Rectal smooth muscle tissue (tissue), 1 donor: ENCODE measurements at regions not wholly inside any gene's neighbourhood (a gene's known extent, or its start where the extent isn't known, plus 50 kb on each side); places are given as distances from the start of the nearest gene placed in this dataset.

ENCODE experiments used
- H3K27ac ChIP-seq: one replicate; pipeline ENCODE4 v1.7.0; 2013; ENCODE audit warnings: low read depth, low read length, inconsistent platforms
- H3K27me3 ChIP-seq: one replicate; pipeline ENCODE4 v1.7.0; 2013; ENCODE audit warnings: low read length; ENCODE audit not compliant: control insufficient read depth, insufficient read depth
- H3K36me3 ChIP-seq: one replicate; pipeline ENCODE4 v1.7.0; 2013; ENCODE audit warnings: low read length; ENCODE audit not compliant: control insufficient read depth, insufficient read depth
- H3K4me1 ChIP-seq: one replicate; pipeline ENCODE4 v1.7.0; 2013; ENCODE audit warnings: low read length; ENCODE audit not compliant: control insufficient read depth, insufficient read depth
- H3K4me3 ChIP-seq: one replicate; pipeline ENCODE4 v1.7.0; 2013; ENCODE audit warnings: low read length
- H3K9ac ChIP-seq: one replicate; pipeline ENCODE4 v1.7.0; 2013; ENCODE audit warnings: low read length

- H3K27ac ChIP-seq = no peak overlapping the region
- H3K4me3 ChIP-seq = no peak overlapping the region
- no peaks in the 10 kb centered on the region for H3K27me3 ChIP-seq
- no peaks in the 10 kb centered on the region for H3K36me3 ChIP-seq
- H3K4me1 ChIP-seq = no peaks in the 10 kb centered on the region
- H3K9ac ChIP-seq = no peak overlapping the region
Measured at GRCh38 chr13:106403280-106403679, 132.2 kb downstream of the EFNB2 start.

- Histone ChIP-seq H3K36me3 (no peaks in the 10 kb centered on the region), H3K27ac (no peak overlapping the region), H3K9ac (no peak overlapping the region), H3K27me3 (no peaks in the 10 kb centered on the region), H3K4me1 (no peaks in the 10 kb centered on the region), H3K4me3 (no peak overlapping the region)
Measured at GRCh38 chr13:106402866-106403265, 132.6 kb downstream of the EFNB2 start.

GRCh38 chr13:106401081-106401480, 134.4 kb downstream of the EFNB2 start:
- H3K9ac ChIP-seq = no peak overlapping the region
- H3K27me3 ChIP-seq = no peaks in the 10 kb centered on the region
- no peaks in the 10 kb centered on the region for H3K4me1 ChIP-seq
- H3K27ac ChIP-seq = no peak overlapping the region
- H3K36me3 ChIP-seq = no peaks in the 10 kb centered on the region
- no peak overlapping the region for H3K4me3 ChIP-seq

GRCh38 chr13:106400289-106400688, 135.2 kb downstream of the EFNB2 start:
- H3K27ac ChIP-seq = no peak overlapping the region
- no peak overlapping the region for H3K4me3 ChIP-seq
- no peak overlapping the region for H3K9ac ChIP-seq
- H3K27me3 ChIP-seq = no peaks in the 10 kb centered on the region
- no peaks in the 10 kb centered on the region for H3K36me3 ChIP-seq
- no peaks in the 10 kb centered on the region for H3K4me1 ChIP-seq

- Histone ChIP-seq H3K36me3 (no peaks in the 10 kb centered on the region), H3K9ac (no peak overlapping the region), H3K4me1 (no peaks in the 10 kb centered on the region), H3K27ac (no peak overlapping the region), H3K4me3 (no peak overlapping the region), H3K27me3 (no peaks in the 10 kb centered on the region)
Measured at GRCh38 chr13:106398289-106398688, 137.2 kb downstream of the EFNB2 start.

GRCh38 chr13:106393776-106394175, 141.7 kb downstream of the EFNB2 start:
- H3K36me3 ChIP-seq = no peaks in the 10 kb centered on the region
- H3K4me1 ChIP-seq = no peaks in the 10 kb centered on the region
- no peak overlapping the region for H3K9ac ChIP-seq
- no peak overlapping the region for H3K4me3 ChIP-seq
- H3K27me3 ChIP-seq = no peaks in the 10 kb centered on the region
- no peak overlapping the region for H3K27ac ChIP-seq

GRCh38 chr13:106391681-106392080, 143.8 kb downstream of the EFNB2 start:
- H3K4me1 ChIP-seq = no peaks in the 10 kb centered on the region
- H3K9ac ChIP-seq = no peak overlapping the region
- H3K4me3 ChIP-seq = no peak overlapping the region
- no peaks in the 10 kb centered on the region for H3K36me3 ChIP-seq
- no peak overlapping the region for H3K27ac ChIP-seq
- no peaks in the 10 kb centered on the region for H3K27me3 ChIP-seq

GRCh38 chr13:106391271-106391670, 144.2 kb downstream of the EFNB2 start:
- H3K27ac ChIP-seq = no peak overlapping the region
- no peak overlapping the region for H3K9ac ChIP-seq
- no peak overlapping the region for H3K4me3 ChIP-seq
- no peaks in the 10 kb centered on the region for H3K4me1 ChIP-seq
- H3K27me3 ChIP-seq = no peaks in the 10 kb centered on the region
- H3K36me3 ChIP-seq = no peaks in the 10 kb centered on the region

DNA sequence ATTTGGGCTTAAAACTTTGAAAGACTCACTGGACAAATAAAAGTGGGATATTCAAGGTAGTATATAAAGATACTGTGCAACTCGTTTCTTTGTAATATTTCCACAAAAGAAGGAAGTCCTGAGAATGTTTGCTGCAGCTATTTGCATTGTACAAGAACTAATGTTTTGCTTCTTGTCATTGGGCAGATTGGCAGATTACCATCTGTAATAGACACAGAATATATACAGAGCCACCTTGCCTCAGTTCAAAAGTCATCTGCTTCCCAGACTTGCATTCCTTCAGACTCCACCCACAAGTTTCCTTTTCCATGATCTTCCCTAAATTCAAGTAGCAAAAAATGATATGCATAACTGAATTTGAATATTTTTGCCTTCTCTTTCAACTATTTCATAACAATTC, 145.1 kb downstream of the EFNB2 start:
- Histone ChIP-seq H3K9ac (no peak overlapping the region), H3K27me3 (no peaks in the 10 kb centered on the region), H3K36me3 (no peaks in the 10 kb centered on the region), H3K4me3 (no peak overlapping the region), H3K4me1 (no peaks in the 10 kb centered on the region), H3K27ac (no peak overlapping the region)

GRCh38 chr13:106385654-106386053, 149.8 kb downstream of the EFNB2 start:
- no peak overlapping the region for H3K9ac ChIP-seq
- no peaks in the 10 kb centered on the region for H3K27me3 ChIP-seq
- H3K36me3 ChIP-seq = no peaks in the 10 kb centered on the region
- no peaks in the 10 kb centered on the region for H3K4me1 ChIP-seq
- H3K4me3 ChIP-seq = no peak overlapping the region
- no peak overlapping the region for H3K27ac ChIP-seq

- H3K27me3 ChIP-seq = no peaks in the 10 kb centered on the region
- H3K4me3 ChIP-seq = no peak overlapping the region
- no peak overlapping the region for H3K27ac ChIP-seq
- no peaks in the 10 kb centered on the region for H3K4me1 ChIP-seq
- no peak overlapping the region for H3K9ac ChIP-seq
- no peaks in the 10 kb centered on the region for H3K36me3 ChIP-seq
Measured at GRCh38 chr13:106384516-106384915, 150.9 kb downstream of the EFNB2 start.

DNA sequence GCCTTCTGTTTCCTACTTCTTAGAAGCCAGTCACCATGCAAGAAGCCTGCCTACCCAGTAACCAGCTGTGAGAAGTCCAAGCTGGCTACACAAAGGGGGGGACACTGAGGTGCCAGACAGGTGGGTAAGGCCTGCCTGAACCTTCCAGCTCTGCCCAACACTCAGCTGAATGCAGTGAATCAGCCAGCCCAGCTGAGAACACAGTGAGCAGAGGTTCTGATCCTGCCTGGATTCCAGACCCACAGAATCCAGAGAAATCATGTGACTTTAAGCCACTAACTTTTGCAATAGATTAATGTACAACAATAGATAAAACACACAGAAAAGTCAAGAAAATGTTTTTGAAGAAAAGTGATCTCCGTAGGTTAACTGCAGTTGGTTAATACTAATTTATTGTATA, 151.7 kb downstream of the EFNB2 start:
- H3K27ac ChIP-seq = no peak overlapping the region
- no peaks in the 10 kb centered on the region for H3K4me1 ChIP-seq
- no peaks in the 10 kb centered on the region for H3K36me3 ChIP-seq
- H3K9ac ChIP-seq = no peak overlapping the region
- H3K4me3 ChIP-seq = no peak overlapping the region
- H3K27me3 ChIP-seq = no peaks in the 10 kb centered on the region

DNA sequence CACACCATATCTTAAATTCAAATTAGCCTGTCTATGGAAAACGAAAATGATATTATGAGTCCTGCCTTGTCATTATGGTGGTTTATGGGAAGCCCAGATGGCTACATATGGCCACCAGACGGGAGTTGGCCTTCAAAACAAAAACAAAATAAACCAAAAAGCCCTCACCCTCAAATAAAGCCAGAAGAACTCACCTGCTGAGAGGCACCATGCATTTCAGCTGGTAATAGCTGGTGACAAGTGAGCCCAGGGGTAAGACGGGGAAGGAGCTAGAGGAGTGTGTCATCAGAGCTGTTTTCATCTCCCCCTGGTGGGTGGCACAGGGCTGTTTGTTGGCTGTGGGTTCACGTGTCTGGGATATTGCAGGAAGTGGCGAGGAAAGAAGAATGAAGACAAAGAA, 152.9 kb downstream of the EFNB2 start:
- Histone ChIP-seq H3K36me3 (no peaks in the 10 kb centered on the region), H3K4me1 (no peaks in the 10 kb centered on the region), H3K27ac (no peak overlapping the region), H3K4me3 (no peak overlapping the region), H3K27me3 (no peaks in the 10 kb centered on the region), H3K9ac (no peak overlapping the region)
